ENCODE measurements at regions not wholly inside any gene's neighbourhood (a gene's known extent, or its start where the extent isn't known, plus 50 kb on each side); places are given as distances from the start of the nearest gene placed in this dataset.

DNA sequence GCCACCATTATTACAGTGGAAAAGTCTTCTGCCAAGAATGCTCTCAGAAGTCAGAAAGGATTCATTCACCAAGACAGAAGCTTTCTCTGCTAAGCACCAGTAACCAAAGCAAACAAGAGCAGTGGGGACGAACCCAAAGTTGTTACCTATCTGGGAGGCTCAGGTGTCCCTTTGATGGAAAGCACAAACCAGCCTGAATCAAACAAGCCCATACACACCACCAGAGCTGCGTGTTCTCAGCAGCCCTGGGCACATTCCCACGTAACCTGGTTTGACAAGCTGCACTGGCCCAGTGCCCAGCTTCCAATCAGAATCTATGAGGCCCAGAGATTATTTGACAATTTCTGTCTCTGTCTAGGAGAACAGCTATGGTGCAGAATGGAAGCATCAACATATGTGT lies 252.6 kb downstream of the ACTL7B start:
- ChIA-PET CTCF (no interaction called here), POLR2A (no interaction called here)
- no peak overlapping the region for H2AFZ ChIP-seq (ENCODE audit: insufficient read depth, low read depth, low read length, poor library complexity, severe bottlenecking)
- H3K4me3 Mint-ChIP-seq = no peak overlapping the region
- no peaks in the 10 kb centered on the region for H3K4me1 ChIP-seq (ENCODE audit: control insufficient read depth in 2 of 2, insufficient read depth in 2 of 2, low read length in 2 of 2)
- H3K4me1 Mint-ChIP-seq = no peaks in the 10 kb centered on the region
- H3K9me3 ChIP-seq (ENCODE audit: control extremely low read depth in 1 of 3, control insufficient read depth in 2 of 3, insufficient read depth in 1 of 3, low read length in 2 of 3) = no peaks in the 10 kb centered on the region
- H3K9ac ChIP-seq (ENCODE audit: low read length) = no peak overlapping the region
- 89% methylated on average over 2 of the region's 3 CpGs for WGBS (ENCODE audit: insufficient coverage)
- no peaks in the 10 kb centered on the region for H3K27me3 ChIP-seq (replicated peaks in 1 of 4; ENCODE audit: control extremely low read depth in 1 of 4, control insufficient read depth in 3 of 4, insufficient read depth in 4 of 4, low read length in 3 of 4)
- no peaks in the 10 kb centered on the region for H3K27me3 Mint-ChIP-seq
- H4K20me1 ChIP-seq (ENCODE audit: control insufficient read depth, insufficient read depth, low read length, poor library complexity, severe bottlenecking) = no peaks in the 10 kb centered on the region
- H3K27ac ChIP-seq (ENCODE audit: low read length in 2 of 2) = no peak overlapping the region
- no peak for ATAC-seq (ENCODE audit: low read depth)
- no peaks in the 10 kb centered on the region for H3K9me3 Mint-ChIP-seq (ENCODE audit: insufficient read depth)
- no peak overlapping the region for H3K4me3 ChIP-seq (ENCODE audit: control extremely low read depth in 1 of 5, extremely low read depth in 1 of 5, insufficient read depth in 1 of 5, low read depth in 2 of 5, low read length in 4 of 5)
- intact Hi-C loops (cut with micrococcal nuclease) = no loop called here
- no peaks in the 10 kb centered on the region for H3K36me3 ChIP-seq (replicated peaks in 1 of 2; ENCODE audit: control extremely low read depth in 1 of 2, control insufficient read depth in 1 of 2, extremely low read depth in 1 of 2, insufficient read depth in 2 of 2, low read length in 1 of 2)
- no peak for DNase-seq
- TF ChIP-seq EZH2 (IDR thresholded peaks at IDR 0.05; ENCODE audit: borderline replicate concordance, insufficient read depth, low read depth, low read length, poor library complexity, severe bottlenecking) (no peak), CTCF (IDR thresholded peaks at IDR 0.05) (no peak)
- no peak overlapping the region for H3K4me2 ChIP-seq (replicated peaks; ENCODE audit: low read depth, low read length, poor library complexity, severe bottlenecking)
- H3K27ac Mint-ChIP-seq = no peak overlapping the region
- H3K79me2 ChIP-seq (ENCODE audit: control insufficient read depth, insufficient read depth, low read length) = no peaks in the 10 kb centered on the region

DNA sequence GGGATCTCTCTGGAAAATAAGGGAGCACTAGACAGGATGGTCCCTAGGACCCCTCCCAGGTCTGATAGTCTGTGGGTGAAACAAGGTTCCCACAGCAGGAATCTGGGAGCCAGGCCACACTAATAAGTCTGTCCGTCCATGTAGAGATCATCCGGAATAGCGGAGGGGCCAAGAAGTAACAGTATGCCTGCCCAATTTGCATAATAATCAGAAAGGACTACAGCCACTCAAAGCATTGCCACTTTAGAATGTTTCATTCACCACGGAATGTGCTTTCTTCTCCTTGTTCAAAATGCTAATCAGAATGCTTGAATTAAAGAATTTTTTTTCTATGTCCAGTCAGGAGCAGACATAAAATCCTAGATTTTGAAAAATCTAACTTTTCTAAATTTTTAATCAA lies 254.9 kb downstream of the ACTL7B start:
- no peak overlapping the region for H2AFZ ChIP-seq (ENCODE audit: insufficient read depth, low read depth, low read length, poor library complexity, severe bottlenecking)
- no peaks in the 10 kb centered on the region for H3K9me3 Mint-ChIP-seq (ENCODE audit: insufficient read depth)
- 100% methylated on average over 3 of the region's 4 CpGs for WGBS (ENCODE audit: insufficient coverage)
- H3K9me3 ChIP-seq (ENCODE audit: control extremely low read depth in 1 of 3, control insufficient read depth in 2 of 3, insufficient read depth in 1 of 3, low read length in 2 of 3) = no peaks in the 10 kb centered on the region
- no peaks in the 10 kb centered on the region for H3K4me1 ChIP-seq (ENCODE audit: control insufficient read depth in 2 of 2, insufficient read depth in 2 of 2, low read length in 2 of 2)
- no peak for DNase-seq
- no peaks in the 10 kb centered on the region for H3K27me3 Mint-ChIP-seq
- intact Hi-C loops (cut with micrococcal nuclease) = no loop called here
- ChIA-PET POLR2A (no interaction called here), CTCF (no interaction called here)
- no peaks in the 10 kb centered on the region for H3K36me3 ChIP-seq (replicated peaks in 1 of 2; ENCODE audit: control extremely low read depth in 1 of 2, control insufficient read depth in 1 of 2, extremely low read depth in 1 of 2, insufficient read depth in 2 of 2, low read length in 1 of 2)
- H4K20me1 ChIP-seq (ENCODE audit: control insufficient read depth, insufficient read depth, low read length, poor library complexity, severe bottlenecking) = no peaks in the 10 kb centered on the region
- no peaks in the 10 kb centered on the region for H3K79me2 ChIP-seq (ENCODE audit: control insufficient read depth, insufficient read depth, low read length)
- H3K27me3 ChIP-seq (replicated peaks in 1 of 4; ENCODE audit: control extremely low read depth in 1 of 4, control insufficient read depth in 3 of 4, insufficient read depth in 4 of 4, low read length in 3 of 4) = no peaks in the 10 kb centered on the region
- H3K27ac ChIP-seq (ENCODE audit: low read length in 2 of 2) = no peak overlapping the region
- no peak for ATAC-seq (ENCODE audit: low read depth)
- no peak overlapping the region for H3K27ac Mint-ChIP-seq
- no peak overlapping the region for H3K9ac ChIP-seq (ENCODE audit: low read length)
- no peak overlapping the region for H3K4me3 Mint-ChIP-seq
- no peak overlapping the region for H3K4me3 ChIP-seq (ENCODE audit: control extremely low read depth in 1 of 5, extremely low read depth in 1 of 5, insufficient read depth in 1 of 5, low read depth in 2 of 5, low read length in 4 of 5)
- no peaks in the 10 kb centered on the region for H3K4me1 Mint-ChIP-seq
- H3K4me2 ChIP-seq (replicated peaks; ENCODE audit: low read depth, low read length, poor library complexity, severe bottlenecking) = no peak overlapping the region
- TF ChIP-seq CTCF (IDR thresholded peaks at IDR 0.05) = no peak
- no peak for TF ChIP-seq EZH2 (IDR thresholded peaks at IDR 0.05; ENCODE audit: borderline replicate concordance, insufficient read depth, low read depth, low read length, poor library complexity, severe bottlenecking)

Data from B cell (primary cell).